HG03342 (cell line): ENCODE measurements at regions not wholly inside any gene's neighbourhood (a gene's known extent, or its start where the extent isn't known, plus 50 kb on each side); places are given as distances from the start of the nearest gene placed in this dataset.
"Not testable (repeated sequence)": the region's sequence is repeated elsewhere in the genome, so short reads cannot be mapped to it uniquely, and the experiment has no call there.

ENCODE experiments used
- ATAC-seq: cut with Tn5 transposase; IDR thresholded peaks from one replicate; pipeline ENCODE4 v1.9.1; 2021; ENCODE audit warnings: mild to moderate bottlenecking, moderate library complexity; ENCODE audit not compliant: unreplicated experiment

GRCh38 chr11:67940440-67940839 is 63.5 kb downstream of the UNC93B1 start:
- not testable (repeated sequence) for ATAC-seq

- ATAC-seq: not testable (repeated sequence)
These were observed 64.9 kb downstream of the UNC93B1 start for GRCh38 chr11:67938964-67939363.

- ATAC-seq: not testable (repeated sequence)
These were observed 65.5 kb downstream of the UNC93B1 start for GRCh38 chr11:67938371-67938770.

GRCh38 chr11:67923565-67923964 is 80.3 kb downstream of the UNC93B1 start:
- ATAC-seq: not testable (repeated sequence)

- not testable (repeated sequence) for ATAC-seq
These were observed 83.4 kb downstream of the UNC93B1 start for GRCh38 chr11:67920546-67920945.

- not testable (repeated sequence) for ATAC-seq
These were observed 91.7 kb downstream of the UNC93B1 start for GRCh38 chr11:67912184-67912583.

GRCh38 chr11:67911211-67911610 is 92.7 kb downstream of the UNC93B1 start:
- not testable (repeated sequence) for ATAC-seq

- not testable (repeated sequence) for ATAC-seq
These were observed 93.1 kb downstream of the UNC93B1 start for GRCh38 chr11:67910803-67911202.

GRCh38 chr11:67906969-67907368 is 96.9 kb downstream of the UNC93B1 start:
- ATAC-seq: not testable (repeated sequence)

- not testable (repeated sequence) for ATAC-seq
These were observed 104.4 kb downstream of the UNC93B1 start for GRCh38 chr11:67899462-67899861.

GRCh38 chr11:67893487-67893886 is 110.4 kb downstream of the UNC93B1 start:
- ATAC-seq: not testable (repeated sequence)

- not testable (repeated sequence) for ATAC-seq
These were observed 114.3 kb downstream of the UNC93B1 start for GRCh38 chr11:67889646-67890045.

GRCh38 chr11:67888056-67888455 is 115.8 kb downstream of the UNC93B1 start:
- ATAC-seq: not testable (repeated sequence)

- not testable (repeated sequence) for ATAC-seq
These were observed 117.2 kb downstream of the UNC93B1 start for GRCh38 chr11:67886672-67887071.

- ATAC-seq: not testable (repeated sequence)
These were observed 117.7 kb downstream of the UNC93B1 start for GRCh38 chr11:67886207-67886606.

GRCh38 chr11:67885574-67885973 is 118.3 kb downstream of the UNC93B1 start:
- ATAC-seq: not testable (repeated sequence)

GRCh38 chr11:67884761-67885558 is 118.9 kb downstream of the UNC93B1 start:
- not testable (repeated sequence) for ATAC-seq

- not testable (repeated sequence) for ATAC-seq
These were observed 119.7 kb downstream of the UNC93B1 start for GRCh38 chr11:67884073-67884757.

- not testable (repeated sequence) for ATAC-seq
These were observed 121.6 kb downstream of the UNC93B1 start for GRCh38 chr11:67882304-67882703.

- ATAC-seq: not testable (repeated sequence)
These were observed 122.1 kb downstream of the UNC93B1 start for GRCh38 chr11:67881836-67882235.

- not testable (repeated sequence) for ATAC-seq
These were observed 123.2 kb downstream of the UNC93B1 start for GRCh38 chr11:67880594-67881196.
